ENCODE measurements at regions not wholly inside any gene's neighbourhood (a gene's known extent, or its start where the extent isn't known, plus 50 kb on each side); places are given as distances from the start of the nearest gene placed in this dataset.

DNA sequence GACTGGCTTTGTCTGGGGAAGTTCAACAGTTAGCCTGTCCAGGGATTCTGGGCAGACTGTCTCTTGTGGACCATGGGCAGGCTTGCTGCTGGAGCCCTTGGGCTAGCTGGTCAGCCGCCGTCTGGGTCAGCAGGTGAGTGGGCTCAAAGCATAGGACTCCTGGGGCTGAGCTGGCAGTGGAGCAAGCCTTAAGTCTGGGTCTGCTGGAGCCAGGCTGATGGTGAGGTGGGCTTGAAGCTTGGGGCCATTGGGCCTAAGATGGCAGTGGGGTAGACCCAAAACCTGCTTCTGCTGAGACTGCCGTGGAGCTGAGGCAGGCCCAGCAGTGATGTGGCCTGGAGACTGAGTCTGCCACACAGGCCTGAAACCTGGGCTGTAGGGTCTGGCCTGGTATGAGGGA is 645.1 kb downstream of the RAPGEF2 start:
- WGBS, 2 donors = 90 to 96% methylated on average over 3 of the region's 3 CpGs
- H3K4me3 ChIP-seq = no peak overlapping the region
- DNase-seq (no peak), ATAC-seq (ENCODE audit: insufficient read depth, low FRiP score) (no peak)
- no peaks in the 10 kb centered on the region for H3K27me3 ChIP-seq (ENCODE audit: control insufficient read depth in 3 of 3, insufficient read depth in 3 of 3, low read length in 2 of 3)
- peaks cover 0 to 2% (median 0%) of the 10 kb centered on the region in 4 donors for H3K9me3 ChIP-seq (ENCODE audit: control insufficient read depth in 4 of 4, insufficient read depth in 3 of 4, low read length in 3 of 4)
- no peaks in the 10 kb centered on the region for H3K4me1 ChIP-seq (ENCODE audit: control insufficient read depth in 5 of 5, insufficient read depth in 5 of 5, low read length in 5 of 5)
- no peak overlapping the region for H3K9ac ChIP-seq (ENCODE audit: insufficient read depth in 1 of 2, low read length in 2 of 2)
- no peak for TF ChIP-seq CTCF (IDR thresholded peaks at IDR 0.05; ENCODE audit: control extremely low read depth, extremely low read depth)
- H3K36me3 ChIP-seq (ENCODE audit: control insufficient read depth in 4 of 4, insufficient read depth in 4 of 4, low read length in 4 of 4) = no peaks in the 10 kb centered on the region
- H3K27ac ChIP-seq (ENCODE audit: low read depth in 1 of 2, low read length in 1 of 2) = no peak overlapping the region

- H3K27ac ChIP-seq (ENCODE audit: low read depth in 1 of 2, low read length in 1 of 2) = no peak overlapping the region
- ATAC-seq (ENCODE audit: insufficient read depth, low FRiP score) (no peak), DNase-seq (no peak)
- H3K36me3 ChIP-seq (ENCODE audit: control insufficient read depth in 4 of 4, insufficient read depth in 4 of 4, low read length in 4 of 4) = no peaks in the 10 kb centered on the region
- no peak for TF ChIP-seq CTCF (IDR thresholded peaks at IDR 0.05; ENCODE audit: control extremely low read depth, extremely low read depth)
- H3K4me1 ChIP-seq (ENCODE audit: control insufficient read depth in 5 of 5, insufficient read depth in 5 of 5, low read length in 5 of 5) = no peaks in the 10 kb centered on the region
- no peaks in the 10 kb centered on the region for H3K27me3 ChIP-seq (ENCODE audit: control insufficient read depth in 3 of 3, insufficient read depth in 3 of 3, low read length in 2 of 3)
- no peak overlapping the region for H3K4me3 ChIP-seq
- no peak overlapping the region for H3K9ac ChIP-seq (ENCODE audit: insufficient read depth in 1 of 2, low read length in 2 of 2)
- H3K9me3 ChIP-seq (ENCODE audit: control insufficient read depth in 4 of 4, insufficient read depth in 3 of 4, low read length in 3 of 4) = peaks cover 0 to 4% (median 1%) of the 10 kb centered on the region in 4 donors
These were observed 646.1 kb downstream of the RAPGEF2 start for GRCh38 chr4:159748834-159749444.

DNA sequence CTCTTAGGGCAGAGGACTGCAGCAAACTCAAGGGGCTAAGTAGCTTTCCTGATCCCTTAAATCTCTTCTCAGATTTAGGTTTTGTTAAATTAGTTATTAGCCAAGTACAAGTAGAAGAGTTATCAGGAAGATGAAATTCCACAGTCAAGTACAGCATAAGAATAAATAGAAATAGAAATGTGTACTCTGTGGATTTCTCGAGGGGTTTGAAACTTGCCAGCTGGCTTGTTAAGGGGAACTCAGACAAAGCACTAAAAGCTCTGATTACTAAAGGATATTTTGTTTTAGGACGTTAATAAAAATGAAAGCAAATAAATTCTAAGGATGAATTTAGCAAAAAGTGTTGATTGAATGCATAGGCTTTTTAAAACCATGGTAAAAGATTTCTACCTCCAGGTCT is 654.6 kb downstream of the RAPGEF2 start:
- peak in 2 of 3 donors; percentile 1 to 36 for DNase-seq
- H3K27ac ChIP-seq (ENCODE audit: low read depth in 1 of 2, low read length in 1 of 2) = no peak overlapping the region
- no peak overlapping the region for H3K9ac ChIP-seq (ENCODE audit: insufficient read depth in 1 of 2, low read length in 2 of 2)
- H3K9me3 ChIP-seq (ENCODE audit: control insufficient read depth in 4 of 4, insufficient read depth in 3 of 4, low read length in 3 of 4) = peaks cover 0 to 10% (median 3%) of the 10 kb centered on the region in 4 donors
- no peaks in the 10 kb centered on the region for H3K4me1 ChIP-seq (ENCODE audit: control insufficient read depth in 5 of 5, insufficient read depth in 5 of 5, low read length in 5 of 5)
- no peaks in the 10 kb centered on the region for H3K27me3 ChIP-seq (ENCODE audit: control insufficient read depth in 3 of 3, insufficient read depth in 3 of 3, low read length in 2 of 3)
- H3K36me3 ChIP-seq (ENCODE audit: control insufficient read depth in 4 of 4, insufficient read depth in 4 of 4, low read length in 4 of 4) = no peaks in the 10 kb centered on the region
- 43 to 73% methylated on average over 2 of the region's 2 CpGs for WGBS, 2 donors
- no peak for ATAC-seq (ENCODE audit: insufficient read depth, low FRiP score)
- no peak overlapping the region for H3K4me3 ChIP-seq
- no peak for TF ChIP-seq CTCF (IDR thresholded peaks at IDR 0.05; ENCODE audit: control extremely low read depth, extremely low read depth)

GRCh38 chr4:159758061-159758460 is 655.2 kb downstream of the RAPGEF2 start:
- Histone ChIP-seq H3K4me3 (no peak overlapping the region), H3K4me1 (ENCODE audit: control insufficient read depth in 5 of 5, insufficient read depth in 5 of 5, low read length in 5 of 5) (no peaks in the 10 kb centered on the region), H3K27ac (ENCODE audit: low read depth in 1 of 2, low read length in 1 of 2) (no peak overlapping the region), H3K27me3 (ENCODE audit: control insufficient read depth in 3 of 3, insufficient read depth in 3 of 3, low read length in 2 of 3) (no peaks in the 10 kb centered on the region), H3K9me3 (ENCODE audit: control insufficient read depth in 4 of 4, insufficient read depth in 3 of 4, low read length in 3 of 4) (peaks cover 0 to 10% (median 3%) of the 10 kb centered on the region in 4 donors), H3K36me3 (ENCODE audit: control insufficient read depth in 4 of 4, insufficient read depth in 4 of 4, low read length in 4 of 4) (no peaks in the 10 kb centered on the region), H3K9ac (ENCODE audit: insufficient read depth in 1 of 2, low read length in 2 of 2) (no peak overlapping the region)
- TF ChIP-seq CTCF (IDR thresholded peaks at IDR 0.05; ENCODE audit: control extremely low read depth, extremely low read depth) = no peak
- ATAC-seq (ENCODE audit: insufficient read depth, low FRiP score) (no peak), DNase-seq (no peak)
- 38 to 59% methylated on average over 1 of the region's 1 CpG for WGBS, 2 donors

Measured in lung (tissue), 11 donors.